ENCODE measurements at regions not wholly inside any gene's neighbourhood (a gene's known extent, or its start where the extent isn't known, plus 50 kb on each side); places are given as distances from the start of the nearest gene placed in this dataset.

DNA sequence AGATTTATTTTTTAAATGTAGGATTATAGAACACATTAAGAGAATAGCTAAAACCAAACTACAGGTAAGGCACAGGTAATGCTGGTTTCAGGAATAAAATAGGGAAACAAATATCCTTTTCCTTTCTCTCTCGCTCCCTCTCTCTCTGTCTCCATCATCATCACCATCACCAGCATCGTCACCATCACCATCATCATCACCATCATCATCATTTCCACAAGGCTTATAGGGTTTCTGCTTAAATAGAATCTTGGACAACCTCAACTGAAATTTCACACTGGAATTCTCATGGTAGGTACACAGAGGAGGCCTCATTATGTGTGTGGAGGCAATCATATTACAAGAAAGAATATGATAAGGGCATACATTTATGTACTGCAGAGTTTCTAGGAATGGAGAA lies 823.6 kb downstream of the MAFB start:
- Histone ChIP-seq H3K4me1 (no peaks in the 10 kb centered on the region), H3K27me3 (no peaks in the 10 kb centered on the region), H3K4me3 (no peak overlapping the region), H3K27ac (no peak overlapping the region), H3K36me3 (no peaks in the 10 kb centered on the region), H3K9me3 (no peaks in the 10 kb centered on the region)
- TF ChIP-seq, protein P1, sequence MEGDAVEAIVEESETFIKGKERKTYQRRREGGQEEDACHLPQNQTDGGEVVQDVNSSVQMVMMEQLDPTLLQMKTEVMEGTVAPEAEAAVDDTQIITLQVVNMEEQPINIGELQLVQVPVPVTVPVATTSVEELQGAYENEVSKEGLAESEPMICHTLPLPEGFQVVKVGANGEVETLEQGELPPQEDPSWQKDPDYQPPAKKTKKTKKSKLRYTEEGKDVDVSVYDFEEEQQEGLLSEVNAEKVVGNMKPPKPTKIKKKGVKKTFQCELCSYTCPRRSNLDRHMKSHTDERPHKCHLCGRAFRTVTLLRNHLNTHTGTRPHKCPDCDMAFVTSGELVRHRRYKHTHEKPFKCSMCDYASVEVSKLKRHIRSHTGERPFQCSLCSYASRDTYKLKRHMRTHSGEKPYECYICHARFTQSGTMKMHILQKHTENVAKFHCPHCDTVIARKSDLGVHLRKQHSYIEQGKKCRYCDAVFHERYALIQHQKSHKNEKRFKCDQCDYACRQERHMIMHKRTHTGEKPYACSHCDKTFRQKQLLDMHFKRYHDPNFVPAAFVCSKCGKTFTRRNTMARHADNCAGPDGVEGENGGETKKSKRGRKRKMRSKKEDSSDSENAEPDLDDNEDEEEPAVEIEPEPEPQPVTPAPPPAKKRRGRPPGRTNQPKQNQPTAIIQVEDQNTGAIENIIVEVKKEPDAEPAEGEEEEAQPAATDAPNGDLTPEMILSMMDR (IDR thresholded peaks at IDR 0.05), result no peak
- 96% methylated on average over 2 of the region's 2 CpGs for WGBS, 2 donors
- no peak for DNase-seq (ENCODE audit: low spot score in 2 of 2)

DNA sequence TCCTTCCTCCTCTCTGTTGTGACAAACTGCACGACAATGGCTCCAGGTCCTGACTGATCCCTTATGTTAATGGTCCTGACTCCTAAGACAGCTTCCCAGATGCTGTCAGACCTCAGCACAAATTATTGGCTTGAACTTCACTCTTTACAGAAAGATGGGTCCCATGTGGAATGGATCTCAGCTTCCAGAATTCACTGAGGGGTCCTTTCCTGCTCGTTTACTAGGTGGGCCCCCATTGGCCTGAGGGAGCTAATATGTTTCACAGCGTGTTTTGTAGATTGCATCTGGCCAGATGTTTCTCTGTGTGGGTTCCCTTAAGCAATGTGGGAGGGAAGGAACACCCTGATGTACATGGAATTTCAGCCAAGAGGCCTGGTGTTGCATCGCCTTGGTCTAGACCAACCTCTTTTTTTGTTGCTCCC lies 826.6 kb downstream of the MAFB start:
- no peaks in the 10 kb centered on the region for H3K27me3 ChIP-seq
- H3K4me3 ChIP-seq, result no peak overlapping the region
- H3K36me3 ChIP-seq, result no peaks in the 10 kb centered on the region
- H3K9me3 ChIP-seq, result no peaks in the 10 kb centered on the region
- WGBS, 2 donors, result 38 to 54% methylated on average over 4 of the region's 4 CpGs
- TF ChIP-seq, protein P1 (IDR thresholded peaks at IDR 0.05), result no peak
- TF ChIP-seq POLR2A (IDR thresholded peaks at IDR 0.05) (no peak), EP300 (IDR thresholded peaks at IDR 0.05) (no peak)
- no peaks in the 10 kb centered on the region for H3K4me1 ChIP-seq
- H3K27ac ChIP-seq, result no peak overlapping the region
- DNase-seq (ENCODE audit: low spot score in 2 of 2), result no peak

DNA sequence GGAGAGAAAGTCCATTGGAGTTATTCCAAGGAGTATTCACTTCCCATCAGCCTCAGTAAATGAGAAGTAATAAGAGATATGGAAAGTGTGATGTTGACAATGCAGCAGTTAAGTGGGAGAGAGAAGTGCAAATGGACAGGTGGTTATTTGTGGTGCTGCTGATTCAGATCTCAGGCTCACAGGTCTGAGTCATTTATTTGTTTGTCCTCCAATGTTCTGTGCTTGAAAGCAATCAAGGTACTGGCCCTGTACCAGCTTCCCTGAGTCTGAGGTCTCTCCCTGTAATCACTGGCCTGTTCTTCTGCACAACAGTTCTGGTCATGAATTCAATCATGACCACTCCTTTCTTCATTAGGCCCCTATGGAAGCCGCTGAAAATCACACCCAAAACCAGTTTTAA lies 827.7 kb downstream of the MAFB start:
- TF ChIP-seq, protein P1 (IDR thresholded peaks at IDR 0.05), result no peak
- TF ChIP-seq POLR2A (IDR thresholded peaks at IDR 0.05) (no peak), EP300 (IDR thresholded peaks at IDR 0.05) (no peak)
- Histone ChIP-seq H3K27ac (no peak overlapping the region), H3K36me3 (no peaks in the 10 kb centered on the region), H3K4me3 (no peak overlapping the region), H3K9me3 (no peaks in the 10 kb centered on the region), H3K27me3 (no peaks in the 10 kb centered on the region), H3K4me1 (no peaks in the 10 kb centered on the region)
- no peak for DNase-seq (ENCODE audit: low spot score in 2 of 2)
- 70 to 81% methylated on average over 1 of the region's 1 CpG for WGBS, 2 donors

DNA sequence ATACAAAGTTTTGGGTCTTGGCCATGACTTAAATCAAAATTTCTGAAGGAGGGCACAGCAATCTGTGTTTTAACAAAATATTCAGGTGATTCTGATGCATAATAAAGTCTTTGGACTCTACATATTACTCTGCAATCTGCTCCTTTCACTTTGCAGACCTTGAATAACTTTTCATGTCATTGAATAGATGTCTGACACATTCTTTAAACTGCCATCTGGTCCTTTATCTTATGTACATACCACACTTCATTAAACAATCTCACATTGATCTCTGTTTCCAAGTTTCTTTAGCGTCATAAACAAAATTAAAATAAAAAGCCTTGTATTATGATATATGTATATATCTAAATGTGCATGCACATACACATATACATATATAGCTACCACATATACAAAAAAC lies 831.2 kb downstream of the MAFB start:
- TF ChIP-seq EP300 (IDR thresholded peaks at IDR 0.05), result no peak
- TF ChIP-seq POLR2A (IDR thresholded peaks at IDR 0.05), result no peak
- TF ChIP-seq, protein P1 (IDR thresholded peaks at IDR 0.05), result no peak
- H3K9me3 ChIP-seq, result no peaks in the 10 kb centered on the region
- no peaks in the 10 kb centered on the region for H3K4me1 ChIP-seq
- WGBS, 2 donors, result 79 to 85% methylated on average over 1 of the region's 1 CpG
- DNase-seq (ENCODE audit: low spot score in 2 of 2), result no peak
- no peaks in the 10 kb centered on the region for H3K36me3 ChIP-seq
- H3K4me3 ChIP-seq, result no peak overlapping the region
- no peak overlapping the region for H3K27ac ChIP-seq
- H3K27me3 ChIP-seq, result no peaks in the 10 kb centered on the region

DNA sequence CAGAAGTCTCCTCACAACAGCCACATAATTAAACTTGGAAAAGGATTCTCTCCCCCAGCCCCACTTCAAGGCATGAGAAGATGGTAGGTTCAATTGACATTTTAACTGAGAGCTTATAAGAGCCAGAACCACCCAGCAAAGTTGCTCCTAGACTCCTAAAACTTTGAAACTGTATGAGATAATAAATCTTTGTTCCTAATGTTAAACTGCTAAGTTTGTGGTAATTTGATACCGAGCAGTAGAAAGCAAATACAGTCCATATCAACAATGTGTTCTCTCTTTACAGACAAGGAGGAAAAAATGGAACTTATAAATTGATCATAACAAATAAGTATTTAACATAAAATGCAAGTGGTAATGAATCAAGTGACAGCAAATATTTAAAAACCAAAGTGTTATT lies 831.8 kb downstream of the MAFB start:
- H3K4me3 ChIP-seq, result no peak overlapping the region
- H3K9me3 ChIP-seq, result no peaks in the 10 kb centered on the region
- no peak overlapping the region for H3K27ac ChIP-seq
- WGBS, 2 donors, result 16 to 30% methylated on average over 1 of the region's 1 CpG
- H3K36me3 ChIP-seq, result no peaks in the 10 kb centered on the region
- TF ChIP-seq POLR2A (IDR thresholded peaks at IDR 0.05), result no peak
- TF ChIP-seq, protein P1 (IDR thresholded peaks at IDR 0.05), result no peak
- TF ChIP-seq EP300 (IDR thresholded peaks at IDR 0.05), result no peak
- DNase-seq (ENCODE audit: low spot score in 2 of 2), result no peak
- no peaks in the 10 kb centered on the region for H3K27me3 ChIP-seq
- no peaks in the 10 kb centered on the region for H3K4me1 ChIP-seq

Measured in tibial nerve (tissue), 4 donors.